LNCAP (cell line): ENCODE measurements at regions not wholly inside any gene's neighbourhood (a gene's known extent, or its start where the extent isn't known, plus 50 kb on each side); places are given as distances from the start of the nearest gene placed in this dataset.
A peak's percentile ranks its signal among the peaks of the same experiment; 100 is the strongest.

Experiments
- CTCF ChIP-seq: fragments of 450-650 bp; IDR thresholded peaks from 2 replicates; pipeline ENCODE4 v1.5.1; 2017; ENCODE audit warnings: mild to moderate bottlenecking

- TF ChIP-seq CTCF, result no peak
These were observed 55.9 kb upstream of the RERGL start for GRCh38 chr12:18145924-18146323.

DNA sequence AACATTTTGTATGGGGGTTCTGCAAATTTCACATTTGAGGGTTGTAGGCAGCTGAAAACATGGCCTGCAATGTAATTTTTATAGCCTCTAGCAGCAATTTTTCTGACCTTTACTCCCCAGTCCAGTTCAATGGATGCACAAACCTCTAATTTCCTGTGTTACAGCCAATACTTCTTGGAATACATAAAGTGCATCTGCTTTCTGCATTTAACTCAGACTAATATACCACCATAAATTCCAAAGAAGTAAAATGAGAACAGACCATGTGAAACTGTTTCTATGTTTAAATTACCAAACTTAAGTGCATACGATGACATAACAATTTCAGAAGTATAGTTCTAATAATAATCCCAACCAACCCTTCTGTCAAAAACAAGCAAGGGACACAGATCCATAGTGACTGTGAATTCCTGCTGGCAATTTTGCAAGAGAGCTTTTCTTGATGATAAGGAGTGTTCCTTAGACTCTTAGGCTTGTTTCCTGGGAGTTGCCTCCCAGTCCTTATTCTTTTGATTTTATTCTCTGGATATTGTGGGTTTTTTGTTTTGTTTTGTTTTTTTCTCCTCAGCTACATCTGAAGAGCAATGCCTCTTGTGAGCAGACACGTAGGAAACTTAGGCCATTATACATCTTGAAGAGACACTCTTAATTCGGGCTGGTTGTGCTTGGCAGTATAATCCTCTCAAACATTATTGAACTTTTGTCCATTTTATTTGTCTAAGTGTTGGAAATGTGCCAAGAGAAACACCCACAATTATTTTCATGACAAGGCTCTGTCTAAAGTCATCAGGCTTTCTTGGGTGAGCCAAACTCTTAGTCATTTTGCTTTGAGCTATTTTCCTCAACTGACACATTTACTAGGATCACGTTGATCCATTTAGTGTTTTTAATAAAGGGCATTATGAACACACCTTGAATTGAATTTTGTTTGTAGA is 51.3 kb upstream of the RERGL start:
- TF ChIP-seq CTCF, result no peak

- peak; percentile 65 for TF ChIP-seq CTCF
These were observed 50.1 kb upstream of the RERGL start for GRCh38 chr12:18139989-18140596.
